HG03039 (cell line): ENCODE measurements at regions not wholly inside any gene's neighbourhood (a gene's known extent, or its start where the extent isn't known, plus 50 kb on each side); places are given as distances from the start of the nearest gene placed in this dataset.

Experiments used
- ATAC-seq: cut with Tn5 transposase; IDR thresholded peaks from one replicate; pipeline ENCODE4 v1.9.1; 2021; ENCODE audit warnings: mild to moderate bottlenecking, moderate library complexity; ENCODE audit not compliant: unreplicated experiment

- no peak for ATAC-seq
These were observed 256.1 kb upstream of the SALL1 start for GRCh38 chr16:51407199-51407598.

DNA sequence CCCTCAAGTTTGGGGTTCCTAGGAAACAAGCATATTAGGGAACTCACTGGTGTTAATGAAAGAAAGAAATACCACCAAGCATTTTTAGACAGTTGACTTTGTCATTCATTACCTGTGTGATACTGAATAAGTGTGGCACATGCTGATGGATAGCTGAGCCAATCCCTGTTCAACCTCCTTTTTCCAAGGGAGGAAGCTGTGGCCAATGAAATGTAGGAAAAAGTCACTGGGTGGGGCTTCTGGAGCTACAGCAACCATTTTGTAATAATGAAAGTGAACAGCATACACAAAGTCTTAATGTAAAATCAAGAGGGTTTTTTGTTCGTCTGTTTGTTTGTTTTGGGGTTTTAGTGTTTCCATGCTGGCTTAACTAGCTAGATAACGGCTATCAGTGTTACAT lies 254.3 kb upstream of the SALL1 start:
- ATAC-seq = no peak

DNA sequence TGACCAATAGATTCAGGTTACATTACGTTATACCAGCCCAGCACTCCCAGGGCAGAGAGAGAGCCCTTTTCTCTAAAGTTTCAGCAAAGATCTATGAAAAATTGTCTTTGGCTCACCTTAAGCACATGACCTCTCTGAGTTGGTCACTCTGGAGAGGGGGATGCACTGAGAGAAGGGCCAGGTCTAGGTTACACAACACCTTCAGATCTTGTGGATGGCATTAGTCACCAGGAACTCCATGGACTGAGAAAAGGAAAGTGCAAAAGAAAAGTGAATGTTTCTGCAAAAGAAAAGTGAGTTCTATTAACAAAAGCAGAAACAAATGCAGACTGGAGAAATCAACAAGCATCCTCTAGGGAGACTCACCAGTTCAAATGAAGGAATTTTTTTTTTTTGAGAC lies 253.3 kb upstream of the SALL1 start:
- no peak for ATAC-seq

DNA sequence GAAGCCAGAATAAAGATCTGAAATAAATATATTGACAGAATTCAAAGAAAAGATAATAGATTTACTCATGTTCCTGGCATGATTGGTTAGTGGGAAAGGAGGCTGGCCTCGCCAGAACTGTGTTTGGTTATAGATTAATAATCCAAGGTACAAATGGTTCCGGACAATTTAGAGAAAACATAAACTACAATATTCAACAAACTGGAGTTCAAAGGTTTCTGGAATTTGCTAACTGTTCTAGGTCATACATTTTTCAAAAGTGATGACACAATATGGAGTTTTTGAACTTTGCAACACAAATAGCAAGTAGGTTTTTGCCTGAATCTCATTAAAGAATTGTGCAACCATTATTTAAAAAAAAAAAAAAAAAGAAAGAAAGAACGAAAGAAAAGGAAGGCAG lies 251.7 kb upstream of the SALL1 start:
- no peak for ATAC-seq

GRCh38 chr16:51402298-51402697 lies 251.2 kb upstream of the SALL1 start:
- ATAC-seq = no peak

GRCh38 chr16:51401673-51402072 lies 250.6 kb upstream of the SALL1 start:
- ATAC-seq = no peak

DNA sequence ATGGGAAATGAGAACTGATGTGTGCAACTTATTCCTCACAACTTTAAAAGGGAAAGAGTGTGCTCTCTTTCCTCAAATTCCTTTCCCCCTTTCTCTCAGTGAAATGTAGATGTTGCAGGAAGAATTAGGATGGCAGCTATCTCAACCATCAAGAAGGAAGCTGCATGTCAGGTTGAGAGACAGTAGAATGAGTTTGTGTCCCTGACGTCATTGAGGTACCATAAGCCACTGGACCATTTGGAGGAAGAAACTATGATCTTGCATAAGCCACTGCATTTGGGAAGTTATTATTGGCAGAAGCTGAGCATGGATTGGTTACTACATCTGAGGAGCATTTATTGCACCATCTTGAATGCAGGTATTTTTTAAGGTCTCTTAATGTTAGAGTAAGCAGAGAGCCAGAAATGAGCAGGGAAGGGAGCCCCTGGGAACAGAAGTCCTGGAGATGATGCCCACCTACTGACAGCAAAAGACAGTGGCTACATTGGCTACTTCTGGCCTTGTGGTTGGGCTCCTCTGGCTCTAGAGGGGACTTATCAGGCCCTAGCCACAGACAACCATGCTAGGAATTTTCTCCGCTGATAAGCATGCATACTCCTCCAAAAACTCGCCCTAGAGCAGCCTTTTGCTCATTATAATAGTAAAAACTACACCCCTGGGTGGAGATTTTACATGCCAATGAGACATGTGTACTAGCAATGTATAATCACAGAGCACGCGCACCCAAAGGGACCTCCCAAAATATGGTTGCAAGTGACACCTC lies 249.0 kb upstream of the SALL1 start:
- ATAC-seq = no peak

DNA sequence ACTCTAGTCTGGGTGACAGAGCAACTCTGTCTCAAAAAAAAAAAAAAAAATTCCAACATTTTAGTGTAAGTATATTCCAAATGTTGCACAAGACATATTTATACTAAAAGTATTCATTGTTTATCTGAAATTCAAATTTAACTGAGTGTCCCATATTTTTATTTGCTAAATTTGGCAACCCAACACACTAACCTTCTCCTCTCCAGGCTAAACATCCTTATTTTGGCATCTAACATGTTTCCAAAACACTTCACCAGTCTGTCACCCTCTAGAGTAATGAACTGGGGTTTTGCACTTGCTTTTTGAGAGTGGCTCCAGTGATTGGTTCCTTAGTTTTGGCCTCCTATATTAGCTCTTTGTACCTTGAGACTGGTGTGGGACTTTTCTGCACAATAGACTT lies 243.4 kb upstream of the SALL1 start:
- ATAC-seq = no peak

DNA sequence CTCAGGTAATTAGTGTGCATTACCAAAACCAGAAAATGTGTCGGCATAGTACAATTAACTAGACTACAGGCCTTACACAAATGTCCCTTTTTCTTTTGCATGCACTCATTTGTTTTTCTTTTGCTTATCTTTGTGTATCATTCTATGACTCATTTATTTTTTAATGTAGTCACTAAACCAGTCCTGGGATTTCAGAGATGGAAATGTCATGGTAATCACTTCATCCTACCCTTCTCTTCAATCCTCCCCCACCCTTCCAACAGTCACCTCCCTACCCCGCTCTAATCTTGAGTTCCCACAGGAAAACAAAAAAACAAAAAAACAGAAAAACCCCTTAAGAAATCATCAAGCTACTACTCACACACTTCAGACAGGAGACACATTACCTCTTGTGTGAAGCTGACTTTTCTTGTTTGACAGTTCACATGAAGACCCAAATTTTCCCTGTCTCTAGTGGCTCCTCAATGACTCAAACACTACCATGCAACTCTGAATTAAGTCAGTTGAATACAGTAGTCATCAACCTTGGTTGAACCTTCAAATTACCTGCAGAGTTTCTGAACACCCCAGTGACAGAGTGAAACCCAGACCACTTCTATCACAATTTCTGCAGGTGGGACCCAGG lies 242.4 kb upstream of the SALL1 start:
- no peak for ATAC-seq

DNA sequence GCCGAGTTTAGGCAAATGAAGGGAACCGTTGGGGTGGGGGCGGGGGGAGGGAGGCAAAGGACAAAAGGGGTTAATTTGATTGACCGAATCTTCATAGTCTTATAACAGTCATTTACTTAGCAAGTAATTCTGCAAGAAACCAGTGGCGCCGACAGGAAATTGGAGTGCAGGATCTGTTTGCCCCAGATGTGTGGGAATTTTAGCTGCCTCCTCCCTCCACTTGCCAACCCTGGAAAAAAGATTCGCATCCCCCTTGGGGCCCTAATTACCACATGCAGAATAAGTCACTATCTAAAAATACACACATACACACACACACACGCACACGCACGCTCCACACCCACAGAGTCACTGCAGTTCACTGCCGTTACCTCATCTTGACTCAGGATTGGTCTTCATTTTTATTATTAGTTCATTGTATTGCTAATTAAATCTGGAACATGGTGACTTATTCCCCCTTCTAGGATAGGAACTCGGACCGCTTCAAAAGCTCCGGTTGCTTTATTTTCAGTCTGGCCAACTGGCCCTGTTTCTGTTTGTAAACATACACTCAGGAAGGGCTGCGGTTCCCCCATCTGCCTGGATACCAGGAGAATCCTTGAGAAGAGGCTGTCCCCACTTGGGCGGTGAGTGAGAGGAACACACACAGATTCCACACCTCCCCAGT lies 241.6 kb upstream of the SALL1 start:
- no peak for ATAC-seq

DNA sequence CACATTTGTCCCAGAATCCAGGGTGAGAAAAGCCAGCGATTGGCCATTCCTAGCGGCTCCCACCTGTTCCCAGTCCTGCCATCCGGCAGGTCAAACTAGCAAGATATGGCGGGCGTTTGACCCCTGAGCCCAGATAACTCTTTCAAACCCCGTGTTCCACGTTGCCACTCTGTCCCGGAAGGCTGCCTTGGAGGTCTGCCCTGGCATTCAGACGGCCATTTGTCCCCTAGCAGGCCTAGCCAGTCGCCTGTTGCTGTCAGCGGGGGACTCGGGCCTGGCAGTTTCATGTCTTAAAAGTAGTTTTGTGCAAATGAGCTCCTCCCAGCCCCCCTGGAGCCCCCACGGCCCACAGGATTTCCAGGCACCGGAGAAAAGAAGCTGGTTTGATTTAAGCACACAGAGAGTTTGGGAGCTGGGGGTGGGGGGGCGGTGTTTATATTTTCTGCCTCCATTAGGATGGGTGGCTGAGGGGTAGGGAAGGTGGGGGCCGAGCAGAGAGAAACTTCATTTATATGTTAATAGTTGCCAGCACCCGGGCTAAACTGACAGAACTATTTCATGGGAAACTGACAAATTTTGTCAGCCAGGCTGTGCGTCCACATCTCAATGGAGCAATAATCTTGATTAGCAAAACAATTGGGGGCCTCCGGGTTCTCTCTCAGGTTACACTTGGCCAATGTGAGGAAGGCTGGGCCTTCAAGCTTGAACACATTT lies 240.9 kb upstream of the SALL1 start:
- no peak for ATAC-seq

DNA sequence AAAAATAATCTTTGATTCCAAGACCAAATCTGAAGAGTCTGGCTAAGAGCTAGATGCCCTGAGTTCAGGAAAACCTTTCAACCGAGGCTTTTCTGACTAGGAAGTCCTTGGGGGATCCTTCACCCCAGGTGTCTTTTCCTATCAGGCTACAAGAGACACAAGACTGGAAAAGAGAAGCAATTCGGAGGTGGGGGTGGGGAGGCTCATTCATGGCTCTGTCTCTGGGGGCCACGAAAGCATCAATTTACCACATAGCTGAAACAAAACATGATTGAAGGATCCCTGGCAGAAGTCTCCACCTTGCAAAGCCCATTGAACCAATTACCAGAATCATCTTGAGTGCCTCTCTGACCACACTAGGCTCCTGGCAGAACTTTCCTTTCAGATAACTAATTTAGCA lies 239.8 kb upstream of the SALL1 start:
- ATAC-seq = no peak

- no peak for ATAC-seq
These were observed 238.8 kb upstream of the SALL1 start for GRCh38 chr16:51389881-51390280.

- no peak for ATAC-seq
These were observed 237.5 kb upstream of the SALL1 start for GRCh38 chr16:51388516-51388951.

GRCh38 chr16:51383909-51384308 lies 232.8 kb upstream of the SALL1 start:
- no peak for ATAC-seq

DNA sequence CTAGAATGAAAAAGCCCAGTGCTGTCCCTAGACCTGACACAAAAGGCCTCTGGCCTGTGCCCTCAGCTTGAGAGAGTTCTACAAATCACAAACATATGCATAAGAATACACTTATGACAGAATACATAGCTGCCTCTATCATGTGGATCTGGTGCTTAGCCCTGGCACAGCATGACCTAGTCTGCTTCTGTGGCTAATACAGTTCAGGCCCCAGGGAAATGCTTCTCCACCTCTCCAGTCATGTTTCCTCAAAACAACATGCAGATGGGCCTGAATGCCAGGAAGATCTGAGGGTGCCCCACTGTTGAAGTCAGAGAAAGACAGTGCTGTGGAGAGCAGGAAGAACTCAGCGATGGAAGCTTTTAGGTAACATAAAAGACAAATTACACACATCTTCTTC lies 231.9 kb upstream of the SALL1 start:
- ATAC-seq = no peak

DNA sequence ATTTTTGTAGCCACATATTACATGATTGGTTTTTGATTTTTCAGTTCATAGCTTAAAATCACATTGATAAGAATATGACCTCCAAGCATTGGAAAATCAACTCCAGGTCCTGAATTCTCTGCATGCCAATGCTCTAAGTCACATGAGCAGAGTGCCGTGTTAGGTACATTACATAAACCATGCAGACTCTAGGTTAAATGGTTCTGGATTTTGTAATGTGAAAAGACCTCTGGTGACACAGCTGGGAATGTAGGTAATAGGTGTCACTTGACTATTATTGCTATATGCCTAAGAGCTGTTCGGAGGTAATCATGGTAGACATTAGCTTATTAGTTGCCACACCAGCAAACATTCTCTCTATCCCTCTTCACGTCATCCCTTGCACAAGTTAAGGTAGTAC lies 231.1 kb upstream of the SALL1 start:
- ATAC-seq = no peak

GRCh38 chr16:51376080-51376479 lies 225.0 kb upstream of the SALL1 start:
- no peak for ATAC-seq

- ATAC-seq = no peak
These were observed 223.7 kb upstream of the SALL1 start for GRCh38 chr16:51374790-51375189.

DNA sequence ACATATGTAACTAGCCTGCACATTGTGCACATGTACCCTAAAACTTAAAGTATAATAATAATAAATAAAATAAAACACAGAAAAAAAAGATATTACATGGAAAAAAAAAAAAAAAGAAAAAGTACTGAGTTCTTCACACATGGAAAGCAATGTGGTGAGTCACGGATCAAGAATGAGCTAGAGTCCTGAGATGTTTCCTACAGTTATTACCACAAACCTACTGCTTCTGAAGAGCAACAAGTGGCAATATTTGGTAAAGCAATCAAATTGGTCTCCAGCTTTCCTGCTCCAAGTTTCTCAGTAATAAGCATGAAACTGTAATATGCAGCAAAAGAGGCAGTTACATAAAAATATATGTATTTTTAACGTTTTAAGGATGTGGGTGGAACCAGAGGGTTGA lies 223.3 kb upstream of the SALL1 start:
- no peak for ATAC-seq

DNA sequence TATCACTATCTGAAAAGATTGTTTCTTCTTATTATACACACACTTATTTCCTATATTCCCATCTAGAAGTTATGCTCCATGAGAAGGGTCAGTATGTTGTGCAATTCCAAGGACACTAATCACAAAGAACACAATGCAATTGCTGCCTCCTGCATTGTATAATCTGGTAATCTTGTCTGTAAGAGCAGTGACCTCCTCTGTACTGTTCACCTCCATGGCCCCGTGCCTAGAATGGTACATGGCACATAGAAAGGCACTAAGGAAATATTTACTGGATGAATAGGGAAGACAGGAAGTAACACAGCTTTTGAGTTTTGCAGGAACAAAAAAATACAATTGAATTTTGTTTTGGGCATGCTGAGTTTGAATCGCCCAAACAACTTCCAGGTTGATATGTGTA lies 214.6 kb upstream of the SALL1 start:
- no peak for ATAC-seq
